ENCODE measurements at regions not wholly inside any gene's neighbourhood (a gene's known extent, or its start where the extent isn't known, plus 50 kb on each side); places are given as distances from the start of the nearest gene placed in this dataset.

DNA sequence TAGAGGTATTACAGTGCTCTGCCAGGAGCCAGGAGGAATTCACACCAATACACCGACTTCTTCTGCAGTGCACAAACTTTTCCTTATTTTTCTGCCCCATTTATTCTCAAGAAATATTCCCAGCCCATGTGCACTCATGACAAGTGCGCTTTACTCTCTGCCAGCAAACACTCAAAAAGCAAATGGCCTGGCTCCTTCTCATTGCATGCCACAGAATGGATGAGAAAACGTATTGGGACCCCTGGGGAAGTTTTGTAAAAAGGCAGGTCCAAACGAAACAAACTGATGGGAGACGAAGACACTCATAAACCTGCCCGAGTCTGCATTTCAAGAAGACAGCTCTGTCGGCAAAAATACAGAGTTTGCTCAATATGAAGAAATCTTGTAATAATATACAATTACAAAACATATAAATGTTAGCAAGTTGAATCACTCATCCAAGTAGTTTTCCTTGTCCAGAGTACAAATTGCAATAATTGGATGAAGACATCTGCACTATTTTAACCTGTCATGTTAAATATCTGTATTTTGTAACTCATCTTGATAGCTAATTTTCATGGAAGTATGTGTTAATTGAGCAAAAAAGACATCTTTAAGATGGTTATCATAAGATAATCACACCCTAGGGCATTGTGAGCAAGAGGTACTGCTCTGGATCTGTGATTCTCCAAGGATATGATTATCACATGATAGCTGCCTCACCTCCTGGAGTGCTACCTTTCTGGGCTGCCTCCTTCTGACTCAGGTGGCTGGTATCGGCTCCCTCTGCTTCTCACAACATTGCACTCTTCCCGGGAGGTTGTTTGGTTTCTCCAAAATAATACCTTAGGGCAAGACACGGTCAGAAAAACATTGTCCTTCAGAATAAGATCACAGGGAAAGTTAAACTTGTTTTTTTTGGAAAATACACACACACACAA is 260.8 kb upstream of the G2E3 start:
- no peak for TF ChIP-seq CTCF (IDR thresholded peaks at IDR 0.05; ENCODE audit: unreplicated experiment)
- Mint-ChIP-seq H3K9me3 (ENCODE audit: unreplicated experiment) (no peaks in the 10 kb centered on the region), H3K27me3 (ENCODE audit: unreplicated experiment) (no peaks in the 10 kb centered on the region), H3K4me3 (ENCODE audit: unreplicated experiment) (no peak overlapping the region), H3K36me3 (ENCODE audit: low read depth, unreplicated experiment) (no peaks in the 10 kb centered on the region), H3K4me1 (ENCODE audit: unreplicated experiment) (peaks cover 12% of the 10 kb centered on the region), H3K27ac (ENCODE audit: unreplicated experiment) (no peak overlapping the region)
- DNase-seq (ENCODE audit: low spot score), result no peak

- H3K4me3 Mint-ChIP-seq (ENCODE audit: unreplicated experiment), result no peak overlapping the region
- TF ChIP-seq CTCF (IDR thresholded peaks at IDR 0.05; ENCODE audit: unreplicated experiment), result no peak
Observed at GRCh38 chr14:30299915-30300314, 259.0 kb upstream of the G2E3 start.

DNA sequence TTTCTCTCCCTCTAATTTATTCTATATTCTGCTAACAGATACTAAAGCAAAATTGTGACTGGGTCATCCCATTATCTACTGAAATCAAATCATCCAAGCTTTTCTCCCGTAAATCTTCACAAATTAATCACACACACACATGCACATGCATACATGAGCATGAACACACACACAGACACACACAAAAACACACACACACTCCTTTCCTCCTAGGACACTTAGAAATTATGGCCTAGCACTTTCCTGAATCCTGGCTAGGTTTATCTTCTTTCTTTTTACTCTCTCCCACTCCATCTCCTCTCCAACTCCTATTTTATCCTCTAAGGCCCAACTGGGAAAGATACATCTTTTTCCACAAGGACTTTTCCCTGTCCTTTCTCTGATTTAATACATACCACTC is 255.6 kb upstream of the G2E3 start:
- Mint-ChIP-seq H3K4me1 (ENCODE audit: unreplicated experiment) (peaks cover 9% of the 10 kb centered on the region), H3K36me3 (ENCODE audit: low read depth, unreplicated experiment) (no peaks in the 10 kb centered on the region), H3K27ac (ENCODE audit: unreplicated experiment) (no peak overlapping the region), H3K27me3 (ENCODE audit: unreplicated experiment) (no peaks in the 10 kb centered on the region), H3K9me3 (ENCODE audit: unreplicated experiment) (no peaks in the 10 kb centered on the region), H3K4me3 (ENCODE audit: unreplicated experiment) (no peak overlapping the region)
- TF ChIP-seq CTCF (IDR thresholded peaks at IDR 0.05; ENCODE audit: unreplicated experiment), result no peak
- DNase-seq (ENCODE audit: low spot score), result no peak

More at GRCh38 chr14:30299915-30300314, 259.0 kb upstream of the G2E3 start:
- no peaks in the 10 kb centered on the region for H3K27me3 Mint-ChIP-seq (ENCODE audit: unreplicated experiment)
- peak overlapping the region; percentile 92 for H3K27ac Mint-ChIP-seq (ENCODE audit: unreplicated experiment)
- no peaks in the 10 kb centered on the region for H3K9me3 Mint-ChIP-seq (ENCODE audit: unreplicated experiment)
- peaks cover 12% of the 10 kb centered on the region for H3K4me1 Mint-ChIP-seq (ENCODE audit: unreplicated experiment)
- no peaks in the 10 kb centered on the region for H3K36me3 Mint-ChIP-seq (ENCODE audit: low read depth, unreplicated experiment)
- DNase-seq (ENCODE audit: low spot score), result no peak

DNA sequence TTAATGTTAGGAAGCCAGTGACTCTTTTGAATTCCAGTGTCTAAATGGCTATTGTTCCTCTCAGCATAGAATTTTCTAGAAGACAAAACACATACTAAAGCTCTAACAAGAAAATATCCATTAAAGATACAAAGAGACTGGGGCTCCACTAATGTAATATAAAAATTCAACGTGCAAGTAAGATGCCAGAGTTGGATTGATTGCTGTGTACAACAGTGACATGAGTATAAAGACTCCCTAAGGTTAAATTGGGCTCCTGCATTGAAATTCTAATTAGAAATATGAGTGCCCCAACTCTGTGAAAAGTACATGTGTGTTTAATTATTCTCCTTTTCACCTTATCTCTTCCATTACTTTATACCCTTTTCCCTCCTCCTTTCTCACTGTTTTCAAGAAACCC is 253.6 kb upstream of the G2E3 start:
- Mint-ChIP-seq H3K27me3 (ENCODE audit: unreplicated experiment) (no peaks in the 10 kb centered on the region), H3K4me1 (ENCODE audit: unreplicated experiment) (no peaks in the 10 kb centered on the region), H3K36me3 (ENCODE audit: low read depth, unreplicated experiment) (no peaks in the 10 kb centered on the region), H3K9me3 (ENCODE audit: unreplicated experiment) (no peaks in the 10 kb centered on the region), H3K4me3 (ENCODE audit: unreplicated experiment) (no peak overlapping the region), H3K27ac (ENCODE audit: unreplicated experiment) (no peak overlapping the region)
- no peak for TF ChIP-seq CTCF (IDR thresholded peaks at IDR 0.05; ENCODE audit: unreplicated experiment)
- DNase-seq (ENCODE audit: low spot score), result no peak

DNA sequence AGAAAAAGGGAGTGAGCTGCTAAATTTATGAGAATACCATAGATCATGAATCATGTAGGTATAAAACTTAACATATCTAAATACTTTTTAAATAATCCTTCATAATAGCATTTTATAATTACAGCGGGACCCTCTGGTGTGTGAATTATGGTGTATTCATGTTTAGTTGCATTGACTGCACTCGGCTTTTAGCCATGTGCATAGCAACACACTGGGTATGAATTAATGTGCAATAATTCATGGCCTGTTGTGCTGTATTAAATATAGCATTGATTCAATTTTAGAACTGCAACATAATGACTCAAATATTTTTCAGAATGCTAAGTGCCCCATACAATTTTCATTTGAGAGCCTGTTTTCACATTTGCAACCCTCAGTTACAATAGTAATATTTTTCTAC is 249.6 kb upstream of the G2E3 start:
- Mint-ChIP-seq H3K4me1 (ENCODE audit: unreplicated experiment) (no peaks in the 10 kb centered on the region), H3K9me3 (ENCODE audit: unreplicated experiment) (no peaks in the 10 kb centered on the region), H3K36me3 (ENCODE audit: low read depth, unreplicated experiment) (no peaks in the 10 kb centered on the region), H3K27ac (ENCODE audit: unreplicated experiment) (no peak overlapping the region), H3K4me3 (ENCODE audit: unreplicated experiment) (no peak overlapping the region), H3K27me3 (ENCODE audit: unreplicated experiment) (peaks cover 2% of the 10 kb centered on the region)
- TF ChIP-seq CTCF (IDR thresholded peaks at IDR 0.05; ENCODE audit: unreplicated experiment), result no peak
- DNase-seq (ENCODE audit: low spot score), result no peak
